WTC11 (cell line): ENCODE measurements at regions not wholly inside any gene's neighbourhood (a gene's known extent, or its start where the extent isn't known, plus 50 kb on each side); places are given as distances from the start of the nearest gene placed in this dataset.

Experiments
- ATAC-seq: fragments of 200-7000 bp; cut with Tn5 transposase; 2 replicates; pipeline ENCODE4 v1.10.0; 2021; ENCODE audit warnings: mild to moderate bottlenecking, moderate library complexity
- CTCF ChIA-PET: fragments of 300-600 bp; sonication (Branson Sonifier 250); formaldehyde crosslinking; loops from one replicate; lab custom pipeline; 2021; ENCODE audit warnings: antibody characterized with exemption; lab: Charles Lee
- POLR2A ChIA-PET: fragments of 350-600 bp; sonication (Branson Sonifier 250); formaldehyde crosslinking; loops from one replicate; lab custom pipeline; 2021; ENCODE audit warnings: antibody characterized with exemption; lab: Charles Lee
- DNase-seq: peaks from one replicate; pipeline ENCODE4 v3.0.0; 2021; ENCODE audit warnings: low spot score
- H3K27ac Mint-ChIP-seq: 2 replicates; pipeline ENCODE4 v1.8.0; 2021; ENCODE audit warnings: mixed read lengths
- H3K27me3 Mint-ChIP-seq: 2 replicates; pipeline ENCODE4 v1.8.0; 2021; ENCODE audit warnings: low read depth, mild to moderate bottlenecking, moderate library complexity, mixed read lengths
- H3K36me3 Mint-ChIP-seq: 2 replicates; pipeline ENCODE4 v1.8.0; 2021; ENCODE audit warnings: mixed read lengths
- H3K4me1 Mint-ChIP-seq: 2 replicates; pipeline ENCODE4 v1.8.0; 2022; ENCODE audit warnings: mixed read lengths
- H3K4me3 Mint-ChIP-seq: 2 replicates; pipeline ENCODE4 v1.8.0; 2021; ENCODE audit warnings: mild to moderate bottlenecking, moderate library complexity, mixed read lengths
- H3K9me3 Mint-ChIP-seq: 2 replicates; pipeline ENCODE4 v1.8.0; 2021; ENCODE audit warnings: mixed read lengths
- AFF4 ChIP-seq: sonication (generic); formaldehyde crosslinking; IDR thresholded peaks from 2 replicates; pipeline ENCODE4 v1.8.1; 2023; ENCODE audit warnings: mild to moderate bottlenecking, missing genetic modification reagents, borderline replicate concordance
- ARID4B ChIP-seq: sonication (generic); formaldehyde crosslinking; IDR thresholded peaks from 2 replicates; pipeline ENCODE4 v1.8.0; 2023; ENCODE audit warnings: missing genetic modification reagents, mild to moderate bottlenecking, borderline replicate concordance
- ATF3 ChIP-seq: sonication (generic); formaldehyde crosslinking; conservative IDR thresholded peaks from 2 replicates; pipeline ENCODE4 v1.8.1; 2022; ENCODE audit warnings: mild to moderate bottlenecking, missing genetic modification reagents
- ATF6 ChIP-seq: sonication (generic); formaldehyde crosslinking; IDR thresholded peaks from 2 replicates; pipeline ENCODE4 v1.8.1; 2023; ENCODE audit warnings: mild to moderate bottlenecking, missing genetic modification reagents
- CDX4 ChIP-seq: fragments of 250-450 bp; sonication (Bioruptor Pico); IDR thresholded peaks from 2 replicates; pipeline ENCODE4 v1.9.0; 2021; ENCODE audit warnings: moderate library complexity, mild to moderate bottlenecking, inconsistent platforms, borderline replicate concordance
- E2F4 ChIP-seq: sonication (generic); formaldehyde crosslinking; IDR thresholded peaks from 2 replicates; pipeline ENCODE4 v1.8.1; 2022; ENCODE audit warnings: low read depth, mild to moderate bottlenecking, moderate library complexity, missing genetic modification reagents, borderline replicate concordance
- ELF4 ChIP-seq: sonication (generic); formaldehyde crosslinking; IDR thresholded peaks from 2 replicates; pipeline ENCODE4 v1.8.1; 2022; ENCODE audit warnings: low read depth, mild to moderate bottlenecking, moderate library complexity, missing genetic modification reagents
- IRF2 ChIP-seq: sonication (generic); formaldehyde crosslinking; IDR thresholded peaks from 2 replicates; pipeline ENCODE4 v1.8.0; 2022; ENCODE audit warnings: low read depth, missing genetic modification reagents, borderline replicate concordance
- MLX ChIP-seq: sonication (generic); formaldehyde crosslinking; IDR thresholded peaks from 2 replicates; pipeline ENCODE4 v1.8.1; 2023; ENCODE audit warnings: mild to moderate bottlenecking, missing genetic modification reagents, moderate library complexity
- MXD4 ChIP-seq: fragments of 250-450 bp; sonication (Bioruptor Pico); IDR thresholded peaks from 2 replicates; pipeline ENCODE4 v1.8.0; 2021; ENCODE audit warnings: mild to moderate bottlenecking, moderate library complexity, borderline replicate concordance
- PREB ChIP-seq: sonication (generic); formaldehyde crosslinking; IDR thresholded peaks from 2 replicates; pipeline ENCODE4 v1.8.1; 2022; ENCODE audit warnings: mild to moderate bottlenecking, missing genetic modification reagents, moderate library complexity, borderline replicate concordance
- RELA ChIP-seq: sonication (generic); formaldehyde crosslinking; IDR thresholded peaks from 2 replicates; pipeline ENCODE4 v1.8.1; 2022; ENCODE audit warnings: missing genetic modification reagents, mild to moderate bottlenecking, borderline replicate concordance
- TP53 ChIP-seq: sonication (generic); formaldehyde crosslinking; IDR thresholded peaks from 2 replicates; pipeline ENCODE4 v1.8.1; 2023; ENCODE audit warnings: mild to moderate bottlenecking, missing genetic modification reagents
- ZNF121 ChIP-seq: sonication (generic); formaldehyde crosslinking; IDR thresholded peaks from 2 replicates; pipeline ENCODE4 v1.8.0; 2023; ENCODE audit warnings: missing genetic modification reagents
- ZNF138 ChIP-seq: sonication (generic); formaldehyde crosslinking; conservative IDR thresholded peaks from 2 replicates; pipeline ENCODE4 v1.8.1; 2022; ENCODE audit warnings: mild to moderate bottlenecking, moderate library complexity, missing genetic modification reagents
- ZNF281 ChIP-seq: sonication (generic); formaldehyde crosslinking; IDR thresholded peaks from 2 replicates; pipeline ENCODE4 v1.8.0; 2023; ENCODE audit warnings: mild to moderate bottlenecking, missing genetic modification reagents
- ZNF416 ChIP-seq: fragments of 250-450 bp; sonication (Bioruptor Pico); IDR thresholded peaks from 2 replicates; pipeline ENCODE4 v1.9.0; 2021; ENCODE audit warnings: mild to moderate bottlenecking, inconsistent platforms
- ZNF671 ChIP-seq: fragments of 250-450 bp; sonication (Bioruptor Pico); IDR thresholded peaks from 2 replicates; pipeline ENCODE4 v1.8.0; 2021; ENCODE audit warnings: mild to moderate bottlenecking

- H3K9me3 Mint-ChIP-seq, result no peaks in the 10 kb centered on the region
- H3K36me3 Mint-ChIP-seq, result no peaks in the 10 kb centered on the region
- no peak for DNase-seq
- ChIA-PET POLR2A (no interaction called here), CTCF (interaction anchor here (4.0 to 8.2 kb wide), 2 partner anchors 69 to 73 kb away, joined by 21 to 58 read pairs; no protein-coding TSS in a partner anchor)
- H3K4me3 Mint-ChIP-seq, result no peak overlapping the region
- H3K27ac Mint-ChIP-seq, result no peak overlapping the region
- peaks cover 38% of the 10 kb centered on the region for H3K27me3 Mint-ChIP-seq
- TF ChIP-seq E2F4, result no peak
- TF ChIP-seq ATF3, result no peak
- no peak for TF ChIP-seq RELA (CRISPR knock-in tag)
- no peak for TF ChIP-seq IRF2
- TF ChIP-seq CDX4, result no peak
- no peak for TF ChIP-seq MLX (CRISPR knock-in tag)
- no peak for TF ChIP-seq ARID4B (CRISPR knock-in tag)
- no peak for TF ChIP-seq ZNF138 (CRISPR knock-in tag)
- no peak for TF ChIP-seq ZNF281
- TF ChIP-seq ELF4 (CRISPR knock-in tag), result no peak
- TF ChIP-seq TP53 (CRISPR knock-in tag), result no peak
- TF ChIP-seq ZNF416 (CRISPR knock-in tag), result no peak
- no peak for TF ChIP-seq MXD4 (CRISPR knock-in tag)
- TF ChIP-seq ZNF671 (CRISPR knock-in tag), result no peak
- TF ChIP-seq ATF6 (CRISPR knock-in tag), result no peak
- TF ChIP-seq ZNF121 (CRISPR knock-in tag), result no peak
- no peak for TF ChIP-seq PREB
- TF ChIP-seq AFF4 (CRISPR knock-in tag), result no peak
- H3K4me1 Mint-ChIP-seq, result peaks cover 60% of the 10 kb centered on the region
- no peak for ATAC-seq
These were observed 121.7 kb downstream of the MRPL14 start for GRCh38 chr6:44005507-44005903.
